Breast epithelium (tissue), 3 donors: ENCODE measurements at regions not wholly inside any gene's neighbourhood (a gene's known extent, or its start where the extent isn't known, plus 50 kb on each side); places are given as distances from the start of the nearest gene placed in this dataset.

Experiments used
- CTCF ChIP-seq, 3 donors: fragments of 450-650 bp; IDR thresholded peaks; one replicate each; pipeline ENCODE4 v1.5.1; 2016 to 2017; ENCODE audit warnings: antibody characterized with exemption in 3 of 3, mild to moderate bottlenecking in 3 of 3, moderate library complexity in 3 of 3
- POLR2AphosphoS5 ChIP-seq, 3 donors: sonication (generic); formaldehyde crosslinking; IDR thresholded peaks; one replicate each; pipeline ENCODE4 v1.6.1; 2017; ENCODE audit warnings: antibody characterized with exemption in 3 of 3

DNA sequence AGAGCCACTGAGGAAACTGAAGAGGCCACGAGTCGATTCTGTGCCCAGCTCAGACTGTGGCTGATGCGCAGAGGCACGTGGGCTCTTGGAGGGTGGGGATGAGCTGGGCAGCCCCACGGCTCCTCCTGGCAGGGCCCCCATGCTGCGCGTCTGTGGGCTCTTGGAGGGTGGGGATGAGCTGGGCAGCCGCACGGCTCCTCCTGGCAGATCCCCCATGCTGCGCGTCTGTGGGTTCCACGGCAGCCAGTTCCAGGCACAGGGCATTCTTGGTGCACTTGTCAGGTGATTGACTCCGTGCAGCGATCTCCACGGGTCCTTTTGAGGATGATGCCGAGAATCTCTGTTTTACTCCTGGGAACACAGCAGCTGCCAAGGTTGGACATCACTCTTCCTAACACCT is 138.1 kb upstream of the ZNF236 start:
- TF ChIP-seq CTCF (IDR thresholded peaks at IDR 0.05) (no peak), POLR2AphosphoS5 (IDR thresholded peaks at IDR 0.05) (no peak)
